GM19238 (cell line): ENCODE measurements at regions not wholly inside any gene's neighbourhood (a gene's known extent, or its start where the extent isn't known, plus 50 kb on each side); places are given as distances from the start of the nearest gene placed in this dataset.
"Not testable (repeated sequence)": the region's sequence is repeated elsewhere in the genome, so short reads cannot be mapped to it uniquely, and the experiment has no call there.

Source experiments
- DNase-seq: peaks from one replicate; pipeline ENCODE4 v3.0.0; 2011; ENCODE audit warnings: low spot score; ENCODE audit not compliant: insufficient read length

DNA sequence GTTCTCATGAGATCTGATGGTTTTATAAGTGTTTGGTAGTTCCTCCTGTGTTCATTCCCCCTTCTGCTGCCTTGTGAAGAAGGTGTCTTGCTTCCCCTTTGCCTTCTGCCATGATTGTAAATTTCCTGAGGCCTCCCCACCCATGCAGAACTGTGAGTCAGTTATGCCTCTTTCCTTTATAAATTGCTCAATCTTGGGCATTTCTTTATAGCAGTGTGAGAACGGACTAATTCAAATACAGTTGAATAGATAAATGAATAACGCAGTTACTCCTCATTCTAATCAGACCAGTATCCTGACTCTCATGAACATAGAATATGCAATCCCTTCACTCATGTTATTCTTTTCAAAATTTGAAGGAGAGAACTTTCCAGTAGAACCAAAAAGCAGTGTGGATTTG lies 375.0 kb upstream of the FZD8 start:
- no peak for DNase-seq

DNA sequence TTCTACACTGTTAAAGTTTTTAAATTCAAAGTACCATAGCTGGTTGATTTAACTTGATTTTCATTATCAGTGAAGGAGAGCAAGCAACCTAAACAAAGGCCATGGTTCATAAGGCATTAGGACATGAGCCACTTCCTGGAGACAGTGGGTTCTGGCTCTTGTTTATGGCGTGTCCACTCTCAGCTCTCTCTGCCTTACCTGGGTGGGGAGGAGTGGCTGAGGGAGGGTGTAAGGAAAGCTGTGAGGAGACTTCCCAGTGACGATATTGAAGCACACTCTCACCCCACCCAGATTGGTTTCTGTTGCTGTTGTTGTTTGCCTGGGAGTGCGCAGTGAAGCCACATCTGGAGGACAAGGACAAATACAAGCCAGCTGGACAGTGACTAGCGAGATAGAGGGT lies 365.3 kb upstream of the FZD8 start:
- no peak for DNase-seq

GRCh38 chr10:36003688-36004087 lies 361.6 kb upstream of the FZD8 start:
- DNase-seq: no peak

DNA sequence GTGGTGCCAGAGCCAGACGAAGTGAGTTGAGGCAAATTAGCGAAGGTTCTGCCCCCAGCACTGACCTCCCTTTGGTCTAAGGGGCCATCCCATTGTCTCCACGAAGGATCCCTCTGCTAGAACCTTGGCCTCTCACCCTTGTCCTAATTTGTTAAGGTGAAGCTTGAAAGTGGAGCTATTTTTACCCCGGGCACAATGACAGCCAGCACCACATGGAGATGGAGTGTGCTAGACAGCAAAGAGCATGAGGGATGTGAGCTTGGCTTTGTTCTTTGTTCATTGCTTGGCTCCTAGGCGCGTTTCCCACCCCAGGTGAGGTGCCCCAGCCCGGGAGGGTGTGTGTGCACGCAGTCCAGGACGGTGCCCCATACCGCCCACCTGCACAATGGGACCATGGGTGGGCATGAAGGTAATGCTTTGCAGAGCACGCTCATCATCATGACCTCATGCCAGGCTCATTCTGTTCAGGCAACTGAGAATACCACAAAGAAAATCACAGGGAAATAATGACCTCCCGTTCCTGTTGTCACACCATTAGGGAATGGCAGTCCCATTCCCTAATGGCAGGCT lies 361.0 kb upstream of the FZD8 start:
- DNase-seq: no peak

DNA sequence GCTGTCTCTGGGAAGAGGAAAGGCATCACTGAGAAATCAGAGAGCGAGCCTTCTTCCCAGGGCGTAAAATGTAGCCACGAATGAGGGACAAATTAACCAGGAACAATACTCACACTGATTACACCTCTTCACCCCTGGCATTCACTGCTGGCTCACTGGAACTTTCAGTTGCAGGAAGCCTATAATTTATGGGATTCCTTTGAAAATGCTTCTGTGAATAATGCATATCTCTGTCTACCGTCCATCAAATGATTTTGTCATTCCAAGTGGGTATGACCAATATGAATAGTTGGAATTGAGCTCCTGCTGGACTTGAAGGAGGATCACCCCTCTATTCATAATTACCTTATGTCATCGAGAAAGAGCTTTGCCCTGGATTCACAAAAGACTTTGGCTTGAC lies 360.3 kb upstream of the FZD8 start:
- no peak for DNase-seq

GRCh38 chr10:36000754-36001153 lies 358.7 kb upstream of the FZD8 start:
- DNase-seq: not testable (repeated sequence)

GRCh38 chr10:35998026-35998425 lies 355.9 kb upstream of the FZD8 start:
- no peak for DNase-seq

GRCh38 chr10:35995485-35995884 lies 353.4 kb upstream of the FZD8 start:
- no peak for DNase-seq

DNA sequence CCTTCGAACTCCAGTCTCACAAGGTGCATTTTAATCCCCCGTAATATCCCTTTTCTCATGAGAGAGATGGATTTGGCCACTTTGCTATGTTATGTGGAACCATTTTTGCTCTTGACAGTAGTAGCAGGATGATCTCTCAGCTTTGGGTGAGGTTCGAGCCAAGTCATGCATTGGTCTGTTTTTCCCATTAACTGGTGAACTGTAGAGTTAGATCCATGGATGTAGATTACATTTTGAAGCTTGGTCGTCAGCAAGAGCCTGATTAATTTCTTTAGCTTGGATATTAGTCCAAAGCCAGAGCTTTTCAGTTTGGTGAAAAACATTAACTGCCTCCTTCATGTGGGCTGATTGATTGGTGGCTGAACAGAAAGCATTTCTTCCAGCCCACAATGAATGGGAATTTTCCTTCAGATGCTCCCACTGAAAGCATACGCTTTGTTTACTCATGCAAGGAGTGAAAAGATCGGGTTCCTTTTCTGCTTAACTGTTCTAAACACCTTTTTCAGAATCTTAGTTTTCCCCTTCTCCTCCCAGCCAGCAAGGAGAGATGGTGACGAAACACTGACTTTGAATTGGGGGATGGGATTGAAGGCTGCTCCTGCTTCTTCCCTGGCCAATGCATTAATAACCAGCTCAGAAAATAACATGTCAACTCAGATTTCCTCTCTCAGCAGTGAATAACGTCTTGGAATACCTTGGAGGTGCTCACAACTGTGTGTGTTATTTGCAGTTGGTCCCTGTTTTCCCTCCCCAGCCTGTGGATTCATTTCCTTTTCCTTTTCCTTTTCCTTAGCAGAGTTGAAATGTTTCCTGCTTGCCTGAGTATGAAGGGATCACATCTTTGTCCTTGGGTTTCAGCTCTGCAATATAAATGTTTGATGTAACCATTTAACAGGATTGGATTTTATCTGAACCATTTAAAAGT lies 351.8 kb upstream of the FZD8 start:
- no peak for DNase-seq

GRCh38 chr10:35992107-35992506 lies 350.0 kb upstream of the FZD8 start:
- DNase-seq: no peak

- DNase-seq: no peak
Observed at GRCh38 chr10:35986756-35987502, 344.8 kb upstream of the FZD8 start.

GRCh38 chr10:35979116-35979515 lies 337.0 kb upstream of the FZD8 start:
- no peak for DNase-seq

- not testable (repeated sequence) for DNase-seq
Observed at GRCh38 chr10:35973912-35974591, 332.0 kb upstream of the FZD8 start.

- no peak for DNase-seq
Observed at GRCh38 chr10:35972275-35972674, 330.2 kb upstream of the FZD8 start.

DNA sequence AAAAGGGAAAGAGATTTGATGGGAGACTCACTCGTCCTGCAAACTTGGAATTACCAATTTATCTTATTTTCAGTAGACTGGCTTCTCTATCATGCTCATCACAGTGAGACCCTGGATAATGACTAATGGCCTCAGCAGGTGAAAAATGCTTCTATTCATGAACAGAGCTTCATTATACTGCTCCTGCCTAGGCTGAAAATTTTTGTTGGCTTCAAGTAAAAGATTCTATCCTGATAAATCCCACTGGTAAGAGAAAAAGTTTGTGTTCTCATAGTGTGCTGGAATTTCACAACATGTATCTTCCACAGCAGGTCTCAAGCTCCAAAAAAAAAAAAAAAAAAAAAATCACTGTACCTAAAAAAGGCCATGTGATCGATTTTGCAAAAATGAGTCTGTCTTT lies 329.3 kb upstream of the FZD8 start:
- no peak for DNase-seq

GRCh38 chr10:35963685-35964084 lies 321.6 kb upstream of the FZD8 start:
- no peak for DNase-seq

DNA sequence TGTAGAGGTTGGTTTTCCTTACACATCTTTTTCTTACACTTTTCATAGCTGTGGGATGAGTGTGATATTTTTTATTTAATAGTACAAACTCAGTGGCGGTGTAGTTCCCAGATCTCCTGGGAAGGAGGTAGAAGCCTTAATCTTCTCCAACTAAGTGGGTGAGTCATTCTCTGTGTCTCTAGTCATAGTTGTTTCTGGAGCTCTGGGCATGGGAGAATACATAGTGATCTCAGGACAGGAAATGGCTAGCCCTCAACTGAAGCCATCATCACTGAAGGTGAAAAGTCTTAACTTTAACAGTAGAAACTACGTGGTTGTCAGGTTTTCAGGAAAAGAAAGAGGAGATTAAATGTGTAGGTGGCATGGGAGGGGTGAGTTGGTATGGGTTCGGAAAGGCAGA lies 319.4 kb upstream of the FZD8 start:
- DNase-seq: no peak

DNA sequence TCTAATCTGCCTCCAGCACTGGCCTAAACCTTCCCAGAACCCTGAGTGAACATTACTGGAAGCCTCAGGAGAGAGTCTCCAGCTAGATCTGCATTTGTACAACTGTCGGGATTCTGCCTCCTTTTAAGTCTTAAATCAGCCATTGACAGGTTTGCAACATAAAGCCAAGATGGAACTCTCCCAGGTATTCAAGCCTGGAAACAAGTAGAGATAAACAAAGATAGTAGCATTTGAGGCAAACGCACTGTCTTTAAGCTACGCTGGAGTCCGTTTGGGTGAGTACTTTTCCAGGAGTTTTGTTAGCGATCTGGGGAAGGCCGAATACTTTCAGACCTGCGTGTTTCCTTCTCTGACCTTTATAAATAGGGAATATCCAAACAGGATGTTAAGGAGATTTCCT lies 317.2 kb upstream of the FZD8 start:
- no peak for DNase-seq

- not testable (repeated sequence) for DNase-seq
Observed at GRCh38 chr10:35958609-35959008, 316.5 kb upstream of the FZD8 start.

DNA sequence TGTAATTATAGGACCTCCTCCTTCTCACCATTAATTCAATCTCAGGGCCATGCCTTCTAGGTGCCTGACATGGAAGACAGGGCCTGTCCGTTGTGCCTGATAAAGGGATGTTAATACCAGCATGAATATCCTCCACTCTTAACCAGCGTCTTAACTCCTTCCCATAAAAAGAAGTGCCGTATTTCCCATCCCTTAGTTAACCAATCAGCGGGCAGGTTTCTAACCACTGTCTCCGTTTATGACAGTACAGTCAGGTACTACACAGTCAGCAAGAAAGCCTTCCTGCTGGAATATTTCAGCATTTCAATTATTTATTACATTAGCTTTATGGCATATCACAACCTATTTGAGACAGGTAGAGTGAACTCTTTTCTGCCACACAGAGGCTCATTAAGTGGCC lies 308.6 kb upstream of the FZD8 start:
- DNase-seq: no peak

GRCh38 chr10:35950226-35950625 lies 308.1 kb upstream of the FZD8 start:
- DNase-seq: no peak

GRCh38 chr10:35949811-35950211 lies 307.7 kb upstream of the FZD8 start:
- DNase-seq: no peak
